Activated CD4-positive, alpha-beta T cell treated with anti-CD3 and anti-CD28 coated beads, Interleukin-10, Interleukin-2, amounts not matched to agents 100 ng/mL and 50 ng/mL, durations not matched to agents 16 hours and 8 hours (primary cell): ENCODE measurements at regions not wholly inside any gene's neighbourhood (a gene's known extent, or its start where the extent isn't known, plus 50 kb on each side); places are given as distances from the start of the nearest gene placed in this dataset.
A peak's percentile ranks its signal among the peaks of the same experiment; 100 is the strongest.
"Not testable (repeated sequence)": the region's sequence is repeated elsewhere in the genome, so short reads cannot be mapped to it uniquely, and the experiment has no call there.

Source experiments
- DNase-seq: peaks from one replicate; pipeline ENCODE4 v3.0.0-alpha.2; 2020

DNA sequence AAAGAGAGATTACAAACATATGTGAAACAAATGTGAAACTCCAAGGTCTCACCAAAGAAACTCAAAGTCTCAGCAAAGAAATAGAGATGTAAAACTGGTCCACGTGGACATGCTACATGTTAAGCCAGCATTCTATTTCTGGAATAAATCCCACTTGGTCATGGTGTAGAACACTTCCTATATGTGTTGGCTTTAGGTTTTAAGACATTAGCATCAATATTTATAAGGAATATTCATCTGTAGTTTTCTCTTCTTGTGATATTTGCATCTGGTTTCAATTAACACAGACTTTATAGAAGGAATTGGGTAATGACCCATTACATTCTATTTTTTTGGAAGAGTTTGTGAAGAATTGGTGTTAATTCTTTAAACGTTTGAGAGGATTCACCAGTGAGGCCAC lies 133.1 kb downstream of the COPS8 start:
- no peak for DNase-seq

- DNase-seq, result no peak
Measured at GRCh38 chr2:237219826-237220225, 134.1 kb downstream of the COPS8 start.

DNA sequence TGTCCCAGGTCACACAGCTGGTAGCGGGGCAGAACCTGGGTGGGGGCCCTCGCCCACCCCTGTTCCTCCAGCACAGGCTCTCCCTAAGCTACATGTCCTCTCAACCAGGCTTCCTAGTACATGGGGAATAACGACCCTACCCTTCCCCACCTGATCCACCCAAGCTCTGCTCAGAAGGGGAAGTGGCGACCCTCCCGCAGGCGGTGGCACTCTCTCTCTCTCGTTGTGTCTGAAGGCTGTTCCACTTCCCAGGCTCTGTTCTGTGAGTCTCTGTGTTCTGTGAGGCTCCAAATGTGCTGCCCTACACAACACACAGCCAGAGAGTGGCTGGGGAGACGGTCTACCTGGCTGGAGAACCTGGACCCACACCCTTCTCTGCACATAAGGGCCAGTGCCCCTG lies 135.8 kb downstream of the COPS8 start:
- no peak for DNase-seq

GRCh38 chr2:237222178-237222577 lies 136.5 kb downstream of the COPS8 start:
- DNase-seq, result no peak

- no peak for DNase-seq
Measured at GRCh38 chr2:237222601-237223041, 136.9 kb downstream of the COPS8 start.

DNA sequence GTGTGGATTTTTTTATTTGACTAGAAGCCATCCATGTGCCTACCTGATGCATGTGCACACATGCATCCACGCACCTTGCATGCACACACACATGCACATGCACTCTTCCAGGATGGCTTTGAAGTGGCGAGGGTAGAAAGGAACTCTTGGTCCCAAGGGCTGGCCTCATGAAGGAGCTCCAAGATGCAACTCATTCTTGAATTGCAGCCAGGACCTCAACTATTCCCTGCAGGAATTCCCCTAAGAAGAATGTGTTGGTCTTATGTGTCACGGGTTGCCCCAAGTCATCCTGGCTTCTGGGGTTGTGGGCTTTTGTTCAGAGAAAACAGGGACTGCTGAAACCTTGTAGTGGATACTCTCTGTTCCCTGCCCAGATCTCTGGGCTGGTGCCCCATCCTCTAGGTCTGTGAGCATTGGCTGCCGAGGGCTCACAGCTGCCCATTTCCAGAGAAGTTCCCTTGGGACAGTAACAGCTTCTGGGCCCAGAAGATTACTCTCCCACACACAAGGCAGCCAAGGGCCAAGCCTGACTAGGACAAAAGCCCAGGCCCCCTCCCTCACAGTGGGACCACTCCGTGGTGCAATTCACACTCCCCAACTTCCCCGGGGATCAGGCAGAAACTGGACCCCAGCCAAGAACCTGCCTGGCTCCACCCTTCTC lies 137.6 kb downstream of the COPS8 start:
- DNase-seq, result no peak

GRCh38 chr2:237227190-237227589 lies 141.5 kb downstream of the COPS8 start:
- no peak for DNase-seq

- peak; percentile 59 for DNase-seq
Measured at GRCh38 chr2:237227592-237228280, 142.0 kb downstream of the COPS8 start.

DNA sequence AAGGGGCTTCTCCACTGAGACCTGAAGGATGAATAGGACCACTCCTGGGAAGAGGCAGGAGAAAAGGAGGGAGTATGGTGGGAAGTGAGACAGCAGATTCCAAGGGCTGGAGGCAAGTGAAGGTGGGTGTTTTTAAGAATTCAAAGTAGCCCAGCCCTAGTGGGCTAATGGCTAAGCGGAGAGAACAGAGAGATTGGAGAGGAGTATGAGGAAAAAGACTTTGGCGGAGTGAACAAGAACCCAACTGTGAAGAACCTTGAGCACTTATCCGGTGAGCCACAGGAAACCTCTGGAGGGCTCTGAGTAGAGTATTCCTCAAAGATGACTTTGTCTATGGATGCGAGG lies 142.6 kb downstream of the COPS8 start:
- no peak for DNase-seq

- no peak for DNase-seq
Measured at GRCh38 chr2:237229905-237230304, 144.2 kb downstream of the COPS8 start.

DNA sequence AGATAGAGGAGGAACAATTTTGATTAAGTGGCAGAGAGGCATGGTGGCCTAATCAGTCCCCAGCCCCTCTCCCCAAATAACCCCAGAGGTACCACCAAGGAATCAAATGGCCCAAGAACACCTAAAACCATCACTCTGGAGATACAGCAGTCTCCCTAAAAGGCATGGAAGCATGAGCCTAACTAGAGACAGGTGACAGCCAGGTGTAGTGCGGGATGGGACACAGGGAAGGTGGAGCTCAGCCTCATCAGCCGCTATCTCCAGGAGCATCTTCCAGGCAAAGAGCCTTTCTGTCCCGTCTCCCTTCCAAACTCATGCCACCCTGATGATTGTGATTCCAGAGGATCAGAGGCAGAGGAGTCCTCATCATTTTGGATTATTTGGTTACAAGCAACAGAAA lies 144.7 kb downstream of the COPS8 start:
- no peak for DNase-seq

DNA sequence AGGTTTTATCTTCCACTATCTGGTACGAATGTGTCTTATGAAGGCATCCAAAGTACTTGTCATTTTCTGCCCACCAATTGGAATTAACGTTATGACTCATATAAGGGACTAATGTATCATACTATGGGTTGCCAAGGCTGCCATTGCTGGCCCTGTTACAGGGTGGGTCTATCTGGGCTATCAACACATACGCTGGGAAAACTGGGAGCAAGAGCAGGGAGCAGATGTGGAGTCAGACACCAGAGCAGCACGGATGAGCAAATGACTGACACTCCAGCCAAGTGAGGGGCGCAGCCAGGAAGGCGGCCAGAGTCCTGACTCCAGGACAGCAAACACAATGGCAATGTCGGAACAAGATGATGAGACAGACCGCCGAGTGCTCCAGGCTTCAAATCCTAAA lies 145.9 kb downstream of the COPS8 start:
- DNase-seq, result no peak

DNA sequence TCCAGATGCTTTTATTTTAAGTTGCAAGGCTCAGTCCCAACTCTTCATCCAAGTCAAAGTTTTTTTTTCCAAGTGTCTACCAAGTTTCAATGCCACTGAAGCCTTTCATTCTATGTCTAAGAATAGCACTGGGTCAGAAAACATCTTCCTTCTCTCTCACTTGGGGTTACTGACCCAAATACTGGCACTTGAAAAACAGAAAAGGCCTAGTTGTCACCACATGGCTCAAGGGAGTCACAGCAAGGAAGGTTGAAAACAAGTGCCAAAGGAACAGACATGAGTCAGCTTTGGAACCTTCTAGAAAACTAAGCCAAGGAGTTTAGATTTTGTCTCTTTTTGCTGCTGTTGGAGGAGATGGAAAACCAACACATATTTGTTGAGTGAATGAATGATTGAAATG lies 146.5 kb downstream of the COPS8 start:
- no peak for DNase-seq

DNA sequence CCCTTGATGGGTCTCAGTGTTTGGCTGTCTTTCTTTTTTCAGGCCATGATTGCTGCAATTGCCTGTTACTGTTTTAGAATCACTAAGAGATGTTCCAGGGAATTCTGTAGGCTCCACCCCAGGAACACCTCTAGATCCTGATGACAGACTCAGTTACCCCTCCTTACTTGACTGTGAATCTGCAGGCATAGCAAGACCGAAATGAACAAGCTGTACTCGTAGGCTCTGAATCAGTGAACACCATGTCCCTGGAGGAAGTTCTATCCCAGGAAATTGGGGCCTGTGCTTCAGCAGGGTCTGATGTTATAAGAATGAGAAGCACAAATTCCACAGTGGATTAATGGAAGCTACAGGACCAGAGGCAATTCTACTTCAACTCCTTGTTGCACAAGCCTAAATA lies 148.6 kb downstream of the COPS8 start:
- no peak for DNase-seq

DNA sequence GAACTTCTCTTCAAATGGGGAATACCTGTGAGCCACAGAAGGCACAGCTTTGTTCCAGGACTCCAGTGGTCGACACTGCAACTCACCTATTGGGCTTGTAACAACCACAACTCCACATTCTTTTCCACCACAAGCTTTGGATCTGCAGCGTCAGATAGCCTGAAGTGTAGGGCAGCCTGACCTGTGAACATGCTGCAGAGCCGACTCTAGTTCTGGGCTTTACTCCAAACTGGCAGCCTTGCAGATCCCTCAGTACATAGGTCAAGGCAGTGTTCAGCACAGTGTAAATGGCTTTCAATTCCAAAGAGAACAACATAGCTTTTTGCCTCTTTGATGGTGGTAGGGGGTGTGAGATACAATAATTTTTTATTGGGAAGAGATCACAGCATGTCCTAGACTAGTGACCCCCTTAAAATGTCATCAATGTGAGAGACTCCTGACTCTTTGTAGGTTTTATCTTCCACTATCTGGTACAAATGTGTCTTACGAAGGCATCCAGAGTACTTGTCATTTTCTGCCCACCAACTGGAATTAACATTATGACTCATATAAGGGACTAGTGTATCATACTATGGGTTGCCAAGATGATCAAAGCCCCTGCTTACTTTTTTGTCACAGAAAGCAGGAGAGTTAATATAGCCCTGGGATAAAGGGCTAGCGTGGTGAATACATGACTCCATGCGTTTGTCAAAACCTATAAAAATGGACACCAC lies 149.8 kb downstream of the COPS8 start:
- DNase-seq, result no peak

- DNase-seq, result no peak
Measured at GRCh38 chr2:237236188-237236587, 150.5 kb downstream of the COPS8 start.

DNA sequence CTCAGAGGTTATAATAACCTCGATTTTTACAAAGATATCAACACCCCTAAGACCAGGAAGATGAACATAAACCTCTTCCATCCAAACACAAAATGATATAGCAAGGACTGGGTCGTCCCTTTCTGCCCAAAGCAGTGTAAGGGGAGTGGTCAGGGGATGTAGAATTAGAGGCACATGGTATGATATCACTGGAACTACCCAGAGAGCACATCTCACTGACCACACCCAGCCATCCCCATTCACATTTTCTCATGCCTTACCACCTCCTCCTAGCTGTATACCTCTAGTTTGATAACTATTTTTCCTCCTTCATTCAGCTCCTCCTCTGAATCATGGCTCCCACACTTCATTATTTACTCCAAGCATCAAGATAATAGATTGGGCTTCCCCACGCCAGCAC lies 152.6 kb downstream of the COPS8 start:
- DNase-seq, result no peak

DNA sequence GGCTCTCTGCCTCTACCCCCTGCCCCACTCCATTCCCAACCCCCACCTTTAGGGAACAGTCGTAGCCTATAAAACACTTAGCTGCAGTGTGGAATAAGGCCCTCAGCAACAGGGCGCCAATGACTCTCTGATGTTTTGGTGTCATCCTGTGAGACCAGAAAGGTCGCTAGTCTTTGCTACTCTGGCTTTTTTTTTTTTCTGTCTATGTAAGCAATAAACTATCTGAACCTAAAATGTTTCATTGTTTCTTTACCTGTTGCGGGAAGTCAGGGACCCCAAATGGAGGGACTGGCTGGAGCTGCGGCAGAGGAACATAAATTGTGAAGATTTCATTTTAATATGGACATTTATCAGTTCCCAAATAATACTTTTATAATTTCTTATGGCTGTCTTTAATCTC lies 154.6 kb downstream of the COPS8 start:
- no peak for DNase-seq

DNA sequence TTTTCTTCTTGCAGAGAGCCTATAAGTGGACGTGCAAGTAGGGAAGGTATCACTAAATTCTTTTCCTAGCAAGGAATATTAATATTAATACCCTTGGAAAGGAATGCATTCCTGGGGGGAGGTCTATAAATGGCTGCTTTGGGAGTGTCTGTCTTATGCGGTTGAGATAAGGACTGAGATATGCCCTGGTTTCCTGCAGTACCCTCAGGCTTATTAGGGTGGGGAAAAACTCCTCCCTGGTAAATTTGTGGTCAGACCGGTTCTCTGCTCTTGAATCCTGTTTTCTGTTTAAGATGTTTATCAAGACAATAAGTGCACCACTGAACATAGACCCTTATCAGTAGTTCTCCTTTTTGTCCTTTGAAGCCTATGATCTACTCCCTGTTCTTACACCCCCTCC lies 155.2 kb downstream of the COPS8 start:
- not testable (repeated sequence) for DNase-seq

GRCh38 chr2:237242091-237242536 lies 156.4 kb downstream of the COPS8 start:
- DNase-seq, result no peak

DNA sequence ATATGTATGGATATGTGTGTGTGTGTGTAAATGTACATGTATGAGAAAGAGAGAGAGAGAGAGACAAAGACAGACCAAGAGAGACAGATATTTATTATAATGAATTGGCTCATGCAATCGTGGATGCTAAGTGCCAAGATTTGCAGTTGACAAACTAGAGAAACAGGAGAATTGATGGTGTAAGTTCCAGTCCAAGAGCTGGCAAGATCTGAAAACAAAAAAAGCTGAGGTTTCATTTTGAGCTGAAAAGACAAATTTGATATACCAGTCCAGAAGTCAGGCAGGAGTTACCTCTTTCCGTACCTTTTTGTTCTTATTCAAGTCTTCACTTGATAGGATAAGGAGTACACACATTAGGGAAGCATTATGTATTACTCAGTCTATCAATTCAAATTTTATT lies 157.8 kb downstream of the COPS8 start:
- DNase-seq, result no peak

GRCh38 chr2:237244178-237244577 lies 158.5 kb downstream of the COPS8 start:
- no peak for DNase-seq

- no peak for DNase-seq
Measured at GRCh38 chr2:237244976-237245646, 159.4 kb downstream of the COPS8 start.

DNA sequence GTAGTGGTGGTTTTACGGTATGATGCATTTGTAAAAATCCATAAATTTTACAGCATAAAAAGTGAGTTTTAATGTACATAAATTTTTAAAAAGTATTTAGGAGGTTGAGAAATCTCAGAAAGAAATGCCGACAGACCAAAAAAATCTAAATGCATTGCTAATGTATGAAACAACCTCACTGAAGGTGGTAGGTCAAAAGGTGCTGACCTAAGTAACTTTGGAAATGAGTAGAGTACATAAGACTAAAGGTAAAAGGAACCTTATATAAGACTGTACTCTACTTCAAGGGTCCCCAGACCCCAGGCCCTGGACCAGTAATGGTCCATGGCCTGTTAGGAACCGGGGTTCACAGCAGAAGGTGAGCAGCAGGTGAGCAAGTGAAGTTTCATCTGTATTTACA lies 163.4 kb downstream of the COL6A3 start:
- DNase-seq, result no peak
